GM21360 (cell line): ENCODE measurements at regions not wholly inside any gene's neighbourhood (a gene's known extent, or its start where the extent isn't known, plus 50 kb on each side); places are given as distances from the start of the nearest gene placed in this dataset.

ENCODE experiments used
- ATAC-seq: cut with Tn5 transposase; IDR thresholded peaks from one replicate; pipeline ENCODE4 v1.9.1; 2021; ENCODE audit warnings: mild to moderate bottlenecking, moderate library complexity; ENCODE audit not compliant: unreplicated experiment

- ATAC-seq = no peak
Measured at GRCh38 chr2:129334696-129335410, 644.6 kb upstream of the RAB6C start.

GRCh38 chr2:129336276-129336675 lies 643.2 kb upstream of the RAB6C start:
- ATAC-seq = no peak

GRCh38 chr2:129337076-129337475 lies 642.4 kb upstream of the RAB6C start:
- ATAC-seq = no peak

GRCh38 chr2:129345540-129345939 lies 633.9 kb upstream of the RAB6C start:
- no peak for ATAC-seq

- peak; percentile 100 for ATAC-seq
Measured at GRCh38 chr2:129347486-129348217, 631.8 kb upstream of the RAB6C start.

- ATAC-seq = no peak
Measured at GRCh38 chr2:129354631-129355030, 624.8 kb upstream of the RAB6C start.

- no peak for ATAC-seq
Measured at GRCh38 chr2:129361688-129362087, 617.8 kb upstream of the RAB6C start.

- ATAC-seq = no peak
Measured at GRCh38 chr2:129366263-129366662, 613.2 kb upstream of the RAB6C start.

GRCh38 chr2:129367107-129367506 lies 612.4 kb upstream of the RAB6C start:
- no peak for ATAC-seq

- no peak for ATAC-seq
Measured at GRCh38 chr2:129369437-129369836, 610.0 kb upstream of the RAB6C start.

GRCh38 chr2:129374452-129374851 lies 605.0 kb upstream of the RAB6C start:
- no peak for ATAC-seq

GRCh38 chr2:129375632-129376425 lies 603.6 kb upstream of the RAB6C start:
- ATAC-seq = no peak

- ATAC-seq = no peak
Measured at GRCh38 chr2:129376426-129377077, 602.9 kb upstream of the RAB6C start.

- no peak for ATAC-seq
Measured at GRCh38 chr2:129377078-129377469, 602.4 kb upstream of the RAB6C start.

GRCh38 chr2:129378186-129378585 lies 601.3 kb upstream of the RAB6C start:
- no peak for ATAC-seq

- no peak for ATAC-seq
Measured at GRCh38 chr2:129379411-129379810, 600.1 kb upstream of the RAB6C start.

GRCh38 chr2:129381789-129382188 lies 597.7 kb upstream of the RAB6C start:
- no peak for ATAC-seq

GRCh38 chr2:129388870-129389269 lies 590.6 kb upstream of the RAB6C start:
- ATAC-seq = no peak

GRCh38 chr2:129393816-129394215 lies 585.6 kb upstream of the RAB6C start:
- no peak for ATAC-seq

- peak; percentile 54 for ATAC-seq
Measured at GRCh38 chr2:129396980-129397599, 582.4 kb upstream of the RAB6C start.

- ATAC-seq = no peak
Measured at GRCh38 chr2:129400826-129401225, 578.6 kb upstream of the RAB6C start.
